ENCODE measurements at regions not wholly inside any gene's neighbourhood (a gene's known extent, or its start where the extent isn't known, plus 50 kb on each side); places are given as distances from the start of the nearest gene placed in this dataset.

GRCh38 chr6:79782792-79783580 is 151.9 kb downstream of the SH3BGRL2 start:
- no peak for FAIRE-seq
- no peak overlapping the region for H3K4me2 ChIP-seq (ENCODE audit: insufficient read depth in 1 of 2, low read depth in 2 of 2, low read length in 2 of 2)
- WGBS, 2 experiments (ENCODE audit: extremely low coverage in 1 of 2, insufficient coverage in 1 of 2, insufficient read length in 1 of 2, insufficient replicate concordance in 2 of 2, low coverage in 1 of 2, low lambda C conversion rate in 2 of 2, missing lambda C conversion rate in 1 of 2): 90% methylated on average over 5 of the region's 5 CpGs; no CpG with 5 or more reads in 1 of the 2 experiments
- no peak overlapping the region for H3K4ac ChIP-seq (replicated peaks; ENCODE audit: insufficient read length, low read depth, low read length)
- H2BK5ac ChIP-seq (ENCODE audit: low read depth, low read length): no peak overlapping the region
- H2BK20ac ChIP-seq (ENCODE audit: low read length): no peak overlapping the region
- ChIA-PET CTCF (ENCODE audit: partially characterized antibody) (interaction anchor here (0.6 to 1.8 kb wide), 2 partner anchors 32 to 85 kb away, joined by 3 to 6 read pairs; no protein-coding TSS in a partner anchor), POLR2A (ENCODE audit: partially characterized antibody) (no interaction called here)
- H3K18ac ChIP-seq (ENCODE audit: extremely low read depth, low read length): no peak overlapping the region
- H4K8ac ChIP-seq (ENCODE audit: extremely low read depth, insufficient read depth, low read length): no peak overlapping the region
- H3K9ac ChIP-seq (replicated peaks in 1 of 4; ENCODE audit: extremely low read depth in 1 of 4, low read depth in 3 of 4, low read length in 3 of 4): no peak overlapping the region
- no peaks in the 10 kb centered on the region for H3K9me3 ChIP-seq (ENCODE audit: insufficient read depth in 2 of 2, low read depth in 1 of 2, low read length in 1 of 2)
- no peak overlapping the region for H2BK12ac ChIP-seq (ENCODE audit: low read depth, low read length)
- no peak overlapping the region for H3K56ac ChIP-seq (replicated peaks; ENCODE audit: insufficient read length, low read depth, low read length)
- no peak overlapping the region for H2AK5ac ChIP-seq (ENCODE audit: low read depth, low read length)
- peaks cover 1% of the 10 kb centered on the region; the same call in 1 of the 2 replicates for H3K23me2 ChIP-seq (ENCODE audit: low read depth, low read length)
- H2BK120ac ChIP-seq (replicated peaks; ENCODE audit: low read depth, low read length): no peak overlapping the region
- H3K27me3 ChIP-seq (replicated peaks in 1 of 4; ENCODE audit: control insufficient read depth in 3 of 4, extremely low read depth in 1 of 4, insufficient read depth in 3 of 4, low read length in 3 of 4): no peaks in the 10 kb centered on the region
- no peak overlapping the region for H2AFZ ChIP-seq (ENCODE audit: low read length)
- no peak overlapping the region for H3K4me3 ChIP-seq (ENCODE audit: extremely low read depth in 1 of 4, insufficient read depth in 2 of 4, low read depth in 3 of 4, low read length in 4 of 4)
- no peaks in the 10 kb centered on the region for H3K79me1 ChIP-seq (ENCODE audit: low read depth, low read length)
- H4K91ac ChIP-seq (replicated peaks; ENCODE audit: insufficient read length, low read length): no peak overlapping the region
- no peak overlapping the region for H3K23ac ChIP-seq (ENCODE audit: insufficient read length)
- TF ChIP-seq SP4 (IDR thresholded peaks at IDR 0.05; ENCODE audit: low read length): no peak
- TF ChIP-seq RXRA (IDR thresholded peaks at IDR 0.05; ENCODE audit: insufficient read depth, low read depth, low read length): no peak
- TF ChIP-seq CHD1 (IDR thresholded peaks at IDR 0.05; ENCODE audit: low read depth, low read length): no peak
- TF ChIP-seq RBBP5 (IDR thresholded peaks at IDR 0.05; ENCODE audit: borderline replicate concordance, low read depth, low read length): no peak
- TF ChIP-seq, protein P1, sequence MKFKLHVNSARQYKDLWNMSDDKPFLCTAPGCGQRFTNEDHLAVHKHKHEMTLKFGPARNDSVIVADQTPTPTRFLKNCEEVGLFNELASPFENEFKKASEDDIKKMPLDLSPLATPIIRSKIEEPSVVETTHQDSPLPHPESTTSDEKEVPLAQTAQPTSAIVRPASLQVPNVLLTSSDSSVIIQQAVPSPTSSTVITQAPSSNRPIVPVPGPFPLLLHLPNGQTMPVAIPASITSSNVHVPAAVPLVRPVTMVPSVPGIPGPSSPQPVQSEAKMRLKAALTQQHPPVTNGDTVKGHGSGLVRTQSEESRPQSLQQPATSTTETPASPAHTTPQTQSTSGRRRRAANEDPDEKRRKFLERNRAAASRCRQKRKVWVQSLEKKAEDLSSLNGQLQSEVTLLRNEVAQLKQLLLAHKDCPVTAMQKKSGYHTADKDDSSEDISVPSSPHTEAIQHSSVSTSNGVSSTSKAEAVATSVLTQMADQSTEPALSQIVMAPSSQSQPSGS (IDR thresholded peaks at IDR 0.05; ENCODE audit: low read length): no peak
- TF ChIP-seq CEBPB (IDR thresholded peaks at IDR 0.05; ENCODE audit: low read depth, low read length): no peak
- no peak for TF ChIP-seq BCL11A (IDR thresholded peaks at IDR 0.05; ENCODE audit: low read depth in 2 of 2, low read length in 2 of 2)
- TF ChIP-seq TEAD4 (IDR thresholded peaks at IDR 0.05; ENCODE audit: low read depth, low read length): no peak
- no peak for TF ChIP-seq EGR1 (IDR thresholded peaks at IDR 0.05; ENCODE audit: borderline replicate concordance, low read depth, low read length)
- no peak for TF ChIP-seq GTF2F1 (IDR thresholded peaks at IDR 0.05; ENCODE audit: borderline replicate concordance, low read depth, low read length)
- no peak for TF ChIP-seq TAF1 (IDR thresholded peaks at IDR 0.05; ENCODE audit: low read depth, low read length)
- TF ChIP-seq CHD2 (IDR thresholded peaks at IDR 0.05; ENCODE audit: low read length): no peak
- no peak for TF ChIP-seq YY1 (IDR thresholded peaks at IDR 0.05; ENCODE audit: low read depth, low read length)
- no peaks in the 10 kb centered on the region for H4K20me1 ChIP-seq (replicated peaks in 1 of 2; ENCODE audit: control insufficient read depth in 1 of 2, insufficient read depth in 2 of 2, low read length in 2 of 2)
- no peak overlapping the region for H2BK15ac ChIP-seq (ENCODE audit: low read length)
- no peaks in the 10 kb centered on the region for H3K36me3 ChIP-seq (ENCODE audit: control insufficient read depth in 2 of 4, insufficient read depth in 4 of 4, low read length in 3 of 4)
- no peak for DNase-seq (ENCODE audit: low read depth in 1 of 2, low spot score in 2 of 2)
- H3K79me2 ChIP-seq (ENCODE audit: control insufficient read depth in 1 of 2, insufficient read depth in 2 of 2, low read length in 2 of 2): no peaks in the 10 kb centered on the region
- H3K14ac ChIP-seq (ENCODE audit: insufficient read length): no peak overlapping the region
- H4K5ac ChIP-seq (ENCODE audit: insufficient read length, low read depth, low read length): no peak overlapping the region
- no peaks in the 10 kb centered on the region for H3K4me1 ChIP-seq (replicated peaks in 1 of 4; ENCODE audit: control insufficient read depth in 3 of 4, insufficient read depth in 4 of 4, low read length in 3 of 4)
- H3K27ac ChIP-seq (ENCODE audit: low read depth, low read length): no peak overlapping the region

Data from H1 (cell line).